Chondrocyte (in vitro differentiated cells): ENCODE measurements at regions not wholly inside any gene's neighbourhood (a gene's known extent, or its start where the extent isn't known, plus 50 kb on each side); places are given as distances from the start of the nearest gene placed in this dataset.

Source experiments
- DNase-seq: peaks from one replicate; pipeline ENCODE4 v3.0.0; 2021; ENCODE audit warnings: mixed read lengths, low spot score
- H3K27ac Mint-ChIP-seq: one replicate; pipeline ENCODE4 v1.8.0; 2021; ENCODE audit warnings: mild to moderate bottlenecking, moderate library complexity, mixed read lengths; ENCODE audit not compliant: unreplicated experiment
- H3K27me3 Mint-ChIP-seq: 2 replicates; pipeline ENCODE4 v1.8.0; 2021; ENCODE audit warnings: low read depth, mixed read lengths
- H3K36me3 Mint-ChIP-seq: 2 replicates; pipeline ENCODE4 v1.8.0; 2021; ENCODE audit warnings: low read depth, mixed read lengths
- H3K4me1 Mint-ChIP-seq: 2 replicates; pipeline ENCODE4 v1.8.0; 2021; ENCODE audit warnings: low read depth, mild to moderate bottlenecking, mixed read lengths
- H3K4me3 Mint-ChIP-seq: one replicate; pipeline ENCODE4 v1.8.0; 2021; ENCODE audit warnings: mild to moderate bottlenecking, moderate library complexity, mixed read lengths; ENCODE audit not compliant: unreplicated experiment
- H3K9me3 Mint-ChIP-seq: 2 replicates; pipeline ENCODE4 v1.8.0; 2021; ENCODE audit warnings: low read depth, mixed read lengths
- CTCF ChIP-seq: fragments of 200-600 bp; sonication (generic); IDR thresholded peaks from 2 replicates; pipeline ENCODE4 v1.5.0; 2021; ENCODE audit warnings: antibody characterized with exemption, mild to moderate bottlenecking, moderate library complexity

- no peak for DNase-seq
- Mint-ChIP-seq H3K36me3 (no peaks in the 10 kb centered on the region), H3K9me3 (peaks cover 8% of the 10 kb centered on the region), H3K4me3 (no peak overlapping the region), H3K4me1 (peaks cover 11% of the 10 kb centered on the region), H3K27me3 (no peaks in the 10 kb centered on the region), H3K27ac (no peak overlapping the region)
- no peak for TF ChIP-seq CTCF
Observed at GRCh38 chr1:83697961-83698360, 301.0 kb downstream of the TTLL7 start.

- DNase-seq, result no peak
- no peak for TF ChIP-seq CTCF
- H3K9me3 Mint-ChIP-seq, result peaks cover 8% of the 10 kb centered on the region
- H3K36me3 Mint-ChIP-seq, result no peaks in the 10 kb centered on the region
- H3K4me1 Mint-ChIP-seq, result peaks cover 18% of the 10 kb centered on the region
- H3K4me3 Mint-ChIP-seq, result no peak overlapping the region
- H3K27me3 Mint-ChIP-seq, result no peaks in the 10 kb centered on the region
- no peak overlapping the region for H3K27ac Mint-ChIP-seq
Observed at GRCh38 chr1:83697220-83697619, 301.7 kb downstream of the TTLL7 start.

- Mint-ChIP-seq H3K4me3 (no peak overlapping the region), H3K27ac (no peak overlapping the region), H3K4me1 (peaks cover 31% of the 10 kb centered on the region)
Observed at GRCh38 chr1:83694449-83694848, 304.5 kb downstream of the TTLL7 start.

GRCh38 chr1:83693427-83694126 lies 305.4 kb downstream of the TTLL7 start:
- Mint-ChIP-seq H3K36me3 (peaks cover 4% of the 10 kb centered on the region), H3K9me3 (peaks cover 9% of the 10 kb centered on the region), H3K27me3 (no peaks in the 10 kb centered on the region), H3K27ac (peak overlapping the region; percentile 76), H3K4me1 (peaks cover 31% of the 10 kb centered on the region), H3K4me3 (peak overlapping the region; percentile 71)
- DNase-seq, result no peak
- no peak for TF ChIP-seq CTCF

More at GRCh38 chr1:83694449-83694848, 304.5 kb downstream of the TTLL7 start:
- no peak for DNase-seq
- H3K27me3 Mint-ChIP-seq, result no peaks in the 10 kb centered on the region
- peaks cover 9% of the 10 kb centered on the region for H3K9me3 Mint-ChIP-seq
- TF ChIP-seq CTCF, result no peak
- H3K36me3 Mint-ChIP-seq, result no peaks in the 10 kb centered on the region

- Mint-ChIP-seq H3K27me3 (no peaks in the 10 kb centered on the region), H3K27ac (peak overlapping the region; percentile 76), H3K9me3 (peaks cover 13% of the 10 kb centered on the region), H3K36me3 (peaks cover 7% of the 10 kb centered on the region), H3K4me3 (peak overlapping the region; percentile 71), H3K4me1 (peaks cover 31% of the 10 kb centered on the region)
- no peak for TF ChIP-seq CTCF
- no peak for DNase-seq
Observed at GRCh38 chr1:83692524-83693381, 306.2 kb downstream of the TTLL7 start.
